ENCODE measurements at regions not wholly inside any gene's neighbourhood (a gene's known extent, or its start where the extent isn't known, plus 50 kb on each side); places are given as distances from the start of the nearest gene placed in this dataset.
"Not testable (repeated sequence)": the region's sequence is repeated elsewhere in the genome, so short reads cannot be mapped to it uniquely, and the experiment has no call there.

GRCh38 chr6:155630085-155630484, 174.4 kb upstream of the NOX3 start:
- H3K27me3 Mint-ChIP-seq (ENCODE audit: insufficient read depth, low read depth), result peaks cover 3% of the 10 kb centered on the region
- no peak for TF ChIP-seq EZH2phosphoT487 (IDR thresholded peaks at IDR 0.05)
- no peak for TF ChIP-seq EZH2 (IDR thresholded peaks at IDR 0.05)
- no peak for TF ChIP-seq CTCF (IDR thresholded peaks at IDR 0.05)
- no peaks in the 10 kb centered on the region for H3K9me3 ChIP-seq (ENCODE audit: low read depth)
- H3K9me3 Mint-ChIP-seq, result no peaks in the 10 kb centered on the region
- no peaks in the 10 kb centered on the region for H3K4me1 ChIP-seq
- H3F3A ChIP-seq (ENCODE audit: low read depth), result no peaks in the 10 kb centered on the region
- no peaks in the 10 kb centered on the region for H4K20me1 ChIP-seq (ENCODE audit: low read depth)
- no peak overlapping the region for H3K4me3 ChIP-seq
- no peaks in the 10 kb centered on the region for H3K36me3 Mint-ChIP-seq
- H3K36me3 ChIP-seq, result no peaks in the 10 kb centered on the region
- no peaks in the 10 kb centered on the region for H3K27me3 ChIP-seq
- no peaks in the 10 kb centered on the region for H3K79me2 ChIP-seq (ENCODE audit: low read depth)
- H2AFZ ChIP-seq (replicated peaks), result no peak overlapping the region
- peaks cover 6% of the 10 kb centered on the region for H3K4me1 Mint-ChIP-seq
- no peak overlapping the region for H3K27ac Mint-ChIP-seq
- H3K9ac ChIP-seq, result no peak overlapping the region
- H3K4me3 Mint-ChIP-seq, result no peak overlapping the region
- no peak overlapping the region for H3K4me2 ChIP-seq
- no peak overlapping the region for H3K27ac ChIP-seq
- no peak for DNase-seq (ENCODE audit: low spot score)

- H4K20me1 ChIP-seq (ENCODE audit: low read depth), result no peaks in the 10 kb centered on the region
- no peak overlapping the region for H2AFZ ChIP-seq (replicated peaks)
- Mint-ChIP-seq H3K27me3 (ENCODE audit: insufficient read depth, low read depth) (peaks cover 3% of the 10 kb centered on the region), H3K27ac (no peak overlapping the region), H3K4me3 (no peak overlapping the region), H3K9me3 (no peaks in the 10 kb centered on the region), H3K4me1 (peaks cover 6% of the 10 kb centered on the region), H3K36me3 (no peaks in the 10 kb centered on the region)
- no peak overlapping the region for H3K4me2 ChIP-seq
- H3K36me3 ChIP-seq, result no peaks in the 10 kb centered on the region
- H3F3A ChIP-seq (ENCODE audit: low read depth), result no peaks in the 10 kb centered on the region
- H3K27me3 ChIP-seq, result no peaks in the 10 kb centered on the region
- TF ChIP-seq CTCF (IDR thresholded peaks at IDR 0.05), result no peak
- no peak for TF ChIP-seq EZH2 (IDR thresholded peaks at IDR 0.05)
- TF ChIP-seq EZH2phosphoT487 (IDR thresholded peaks at IDR 0.05), result no peak
- H3K9ac ChIP-seq, result no peak overlapping the region
- no peaks in the 10 kb centered on the region for H3K79me2 ChIP-seq (ENCODE audit: low read depth)
- H3K4me3 ChIP-seq, result no peak overlapping the region
- no peaks in the 10 kb centered on the region for H3K9me3 ChIP-seq (ENCODE audit: low read depth)
- H3K27ac ChIP-seq, result no peak overlapping the region
- H3K4me1 ChIP-seq, result no peaks in the 10 kb centered on the region
- no peak for DNase-seq (ENCODE audit: low spot score)
These were observed 174.0 kb upstream of the NOX3 start for GRCh38 chr6:155629652-155630051.

GRCh38 chr6:155628306-155628705, 172.7 kb upstream of the NOX3 start:
- no peak overlapping the region for H3K4me3 ChIP-seq

GRCh38 chr6:155627722-155628212, 172.1 kb upstream of the NOX3 start:
- not testable (repeated sequence) for H3K4me1 Mint-ChIP-seq; H3K9me3 ChIP-seq (ENCODE audit: low read depth); H4K20me1 ChIP-seq (ENCODE audit: low read depth); H3K9me3 Mint-ChIP-seq; H3K9ac ChIP-seq; H3K36me3 ChIP-seq; H3K4me2 ChIP-seq; H3K27ac Mint-ChIP-seq; H3K27me3 ChIP-seq; DNase-seq (ENCODE audit: low spot score); H3K4me3 ChIP-seq; H3K27ac ChIP-seq; H3K27me3 Mint-ChIP-seq (ENCODE audit: insufficient read depth, low read depth); H3K4me1 ChIP-seq; H3K79me2 ChIP-seq (ENCODE audit: low read depth); H3K36me3 Mint-ChIP-seq; H3K4me3 Mint-ChIP-seq; H3F3A ChIP-seq (ENCODE audit: low read depth)
- peak overlapping the region; percentile 76 for H2AFZ ChIP-seq (replicated peaks)

More at GRCh38 chr6:155628306-155628705, 172.7 kb upstream of the NOX3 start:
- H3K27me3 ChIP-seq, result no peaks in the 10 kb centered on the region
- H3K36me3 Mint-ChIP-seq, result no peaks in the 10 kb centered on the region
- no peaks in the 10 kb centered on the region for H4K20me1 ChIP-seq (ENCODE audit: low read depth)
- H3K27ac Mint-ChIP-seq, result no peak overlapping the region
- H3K27ac ChIP-seq, result no peak overlapping the region
- no peaks in the 10 kb centered on the region for H3K9me3 ChIP-seq (ENCODE audit: low read depth)
- no peaks in the 10 kb centered on the region for H3K4me1 ChIP-seq
- H3F3A ChIP-seq (ENCODE audit: low read depth), result no peaks in the 10 kb centered on the region
- H2AFZ ChIP-seq (replicated peaks), result peak overlapping the region; percentile 76
- TF ChIP-seq CTCF (IDR thresholded peaks at IDR 0.05) (no peak), EZH2 (IDR thresholded peaks at IDR 0.05) (no peak), EZH2phosphoT487 (IDR thresholded peaks at IDR 0.05) (no peak)
- H3K79me2 ChIP-seq (ENCODE audit: low read depth), result no peaks in the 10 kb centered on the region
- no peak overlapping the region for H3K4me3 Mint-ChIP-seq
- peaks cover 3% of the 10 kb centered on the region for H3K27me3 Mint-ChIP-seq (ENCODE audit: insufficient read depth, low read depth)
- H3K9me3 Mint-ChIP-seq, result no peaks in the 10 kb centered on the region
- H3K9ac ChIP-seq, result no peak overlapping the region
- H3K36me3 ChIP-seq, result no peaks in the 10 kb centered on the region
- H3K4me2 ChIP-seq, result no peak overlapping the region
- DNase-seq (ENCODE audit: low spot score), result no peak
- H3K4me1 Mint-ChIP-seq, result no peaks in the 10 kb centered on the region

Measured in neural progenitor cell (in vitro differentiated cells).